Left lung (tissue), 4 donors: ENCODE measurements at regions not wholly inside any gene's neighbourhood (a gene's known extent, or its start where the extent isn't known, plus 50 kb on each side); places are given as distances from the start of the nearest gene placed in this dataset.
A peak's percentile ranks its signal among the peaks of the same experiment; 100 is the strongest.

Experiments used
- ATAC-seq: fragments of 200-7000 bp; cut with Tn5 transposase; one replicate; pipeline ENCODE4 v1.9.1; 2020; ENCODE audit warnings: moderate library complexity
- DNase-seq, 4 donors: peaks; one replicate each; pipeline ENCODE4 v3.0.0-alpha.2; 2013 to 2020
- H3K27ac ChIP-seq, 2 donors: fragments of 200-600 bp; sonication (generic) in 1 of 2; one replicate each; pipeline versions ENCODE4 v1.5.0 to v1.8.0; 2020 to 2021
- H3K27me3 ChIP-seq, 2 donors: fragments of 200-600 bp; sonication (generic) in 1 of 2; one replicate each; pipeline versions ENCODE4 v1.5.0 to v1.8.0; 2020 to 2021
- H3K36me3 ChIP-seq, 2 donors: fragments of 200-600 bp; sonication (generic) in 1 of 2; one replicate each; pipeline versions ENCODE4 v1.5.0 to v1.8.0; 2020 to 2021
- H3K4me1 ChIP-seq, 2 donors: fragments of 200-600 bp; one replicate each; pipeline ENCODE4 v1.8.0; 2021
- H3K4me3 ChIP-seq, 2 donors: fragments of 200-600 bp; sonication (generic) in 1 of 2; one replicate each; pipeline versions ENCODE4 v1.5.0 to v1.8.0; 2020 to 2021; ENCODE audit warnings: mild to moderate bottlenecking in 1 of 2
- H3K9me3 ChIP-seq, 2 donors: fragments of 200-600 bp; sonication (generic) in 1 of 2; one replicate each; pipeline versions ENCODE4 v1.5.0 to v1.8.0; 2020 to 2021
- CTCF ChIP-seq, 2 donors: fragments of 200-600 bp; sonication (generic) in 1 of 2; IDR thresholded peaks; one replicate each; pipeline versions ENCODE4 v1.5.0 to v1.8.0; 2021; ENCODE audit warnings: antibody characterized with exemption in 2 of 2
- intact Hi-C, 2 donors: fragments of 100-400 bp; cut with DNase I; formaldehyde crosslinking; loops; one replicate each; pipeline versions ENCODE4 v1.11.2 to v1.14.2; 2022
- donor health status: DM: no; HTN: yes; CAD: no.
- donor health status: DM: no; HTN: no; CAD: no.

- Histone ChIP-seq H3K36me3 (no peaks in the 10 kb centered on the region), H3K9me3 (no peaks in the 10 kb centered on the region), H3K27me3 (no peaks in the 10 kb centered on the region), H3K27ac (no peak overlapping the region), H3K4me3 (no peak overlapping the region), H3K4me1 (no peaks in the 10 kb centered on the region)
- intact Hi-C loops = no loop called here
- no peak for TF ChIP-seq CTCF (IDR thresholded peaks at IDR 0.05)
- DNase-seq (peak in 1 of 4 donors; percentile 3), ATAC-seq (no peak)
Measured at GRCh38 chr18:60935041-60935910, 398.0 kb upstream of the CDH20 start.

DNA sequence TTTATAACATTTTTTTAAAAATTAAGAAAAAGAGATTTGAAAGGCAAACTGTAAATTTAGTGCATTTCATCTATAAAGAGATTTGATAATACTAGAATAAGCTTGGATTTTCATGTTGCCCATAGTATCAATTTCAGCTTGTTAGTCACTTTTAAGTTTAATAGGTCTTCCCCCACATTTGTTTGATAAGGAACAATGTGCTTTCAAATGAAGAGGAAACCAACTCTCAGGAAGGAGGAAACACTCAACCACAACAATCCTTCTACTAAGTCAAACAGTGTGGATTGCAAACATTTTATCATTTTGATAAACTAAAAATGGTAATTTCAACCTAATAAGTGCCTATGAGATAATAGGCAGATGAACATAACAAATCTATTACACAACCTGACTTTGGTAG is 397.1 kb upstream of the CDH20 start:
- ATAC-seq (no peak), DNase-seq (no peak)
- H3K36me3 ChIP-seq = no peaks in the 10 kb centered on the region
- H3K4me3 ChIP-seq = no peak overlapping the region
- H3K9me3 ChIP-seq = no peaks in the 10 kb centered on the region
- no peaks in the 10 kb centered on the region for H3K4me1 ChIP-seq
- TF ChIP-seq CTCF (IDR thresholded peaks at IDR 0.05) = no peak
- intact Hi-C loops = no loop called here
- H3K27ac ChIP-seq = no peak overlapping the region
- no peaks in the 10 kb centered on the region for H3K27me3 ChIP-seq

DNA sequence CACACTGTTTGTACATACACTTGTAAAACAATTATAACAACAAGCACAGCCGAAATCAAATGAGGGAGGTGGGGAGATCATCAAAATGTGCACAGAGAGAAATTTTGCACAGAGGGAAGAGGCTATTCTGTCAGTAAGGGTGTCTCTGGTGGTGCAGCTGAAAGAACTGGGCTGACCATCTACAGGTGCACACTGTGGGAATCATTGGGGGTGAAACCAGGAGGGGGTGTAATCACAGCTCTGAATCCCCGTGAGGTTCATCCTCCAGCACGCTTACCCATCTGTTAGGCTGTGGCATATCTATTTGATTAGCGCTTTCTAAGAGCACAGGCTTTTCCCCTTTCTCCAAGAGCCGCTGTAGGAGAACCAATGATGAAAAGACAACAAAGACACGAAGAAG is 389.9 kb upstream of the CDH20 start:
- intact Hi-C loops = no loop called here
- DNase-seq (no peak), ATAC-seq (no peak)
- Histone ChIP-seq H3K27me3 (no peaks in the 10 kb centered on the region), H3K4me3 (no peak overlapping the region), H3K9me3 (peaks cover 0 to 1% of the 10 kb centered on the region in 2 donors), H3K27ac (no peak overlapping the region), H3K36me3 (no peaks in the 10 kb centered on the region), H3K4me1 (no peaks in the 10 kb centered on the region)
- no peak for TF ChIP-seq CTCF (IDR thresholded peaks at IDR 0.05)

DNA sequence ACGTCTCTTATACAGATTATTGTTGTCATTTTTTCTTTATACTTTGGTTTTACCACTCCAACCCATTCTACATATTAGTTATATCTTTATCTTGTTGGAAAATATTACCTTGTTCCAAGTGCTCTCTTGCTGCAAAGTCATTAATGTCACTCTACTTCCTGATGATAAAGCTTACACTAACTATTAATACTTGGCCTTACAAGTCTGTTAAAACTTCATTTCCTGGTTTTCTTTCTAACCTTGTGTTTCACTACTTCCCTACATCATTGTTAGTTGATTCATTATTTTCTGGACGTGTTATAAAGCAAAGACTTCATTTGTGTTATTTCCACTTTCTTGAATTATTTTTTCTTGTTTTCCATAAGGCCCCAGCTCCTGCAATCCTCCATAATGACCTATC is 382.6 kb upstream of the CDH20 start:
- H3K27ac ChIP-seq = no peak overlapping the region
- H3K27me3 ChIP-seq = no peaks in the 10 kb centered on the region
- DNase-seq (no peak), ATAC-seq (peak; percentile 39)
- H3K9me3 ChIP-seq = peaks cover 0 to 1% of the 10 kb centered on the region in 2 donors
- TF ChIP-seq CTCF (IDR thresholded peaks at IDR 0.05) = no peak
- H3K36me3 ChIP-seq = no peaks in the 10 kb centered on the region
- intact Hi-C loops = no loop called here
- H3K4me1 ChIP-seq = no peaks in the 10 kb centered on the region
- no peak overlapping the region for H3K4me3 ChIP-seq

DNA sequence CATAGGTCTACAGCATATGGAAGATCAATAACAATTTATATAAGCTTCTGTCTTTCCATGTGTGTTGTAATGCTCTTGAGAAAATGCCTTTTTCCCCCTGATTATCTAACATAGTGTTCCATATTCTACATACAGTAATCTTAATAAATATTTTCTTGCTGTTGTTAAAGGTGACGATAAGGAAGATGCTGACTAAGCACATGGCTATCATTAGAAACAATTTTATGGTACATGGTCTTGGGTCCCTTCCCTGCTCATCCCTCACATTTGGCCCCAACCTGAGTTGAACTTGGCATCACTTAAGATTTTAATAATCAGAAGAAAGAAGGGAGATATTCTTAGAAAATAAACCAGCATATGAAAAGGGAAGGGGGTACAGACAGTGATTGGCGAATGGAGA is 382.1 kb upstream of the CDH20 start:
- ATAC-seq = no peak
- Histone ChIP-seq H3K9me3 (peaks cover 0 to 1% of the 10 kb centered on the region in 2 donors), H3K4me1 (no peaks in the 10 kb centered on the region), H3K36me3 (no peaks in the 10 kb centered on the region), H3K4me3 (no peak overlapping the region), H3K27ac (no peak overlapping the region), H3K27me3 (no peaks in the 10 kb centered on the region)
- intact Hi-C loops = no loop called here
- no peak for TF ChIP-seq CTCF (IDR thresholded peaks at IDR 0.05)
- DNase-seq = no peak
